ENCODE measurements at regions not wholly inside any gene's neighbourhood (a gene's known extent, or its start where the extent isn't known, plus 50 kb on each side); places are given as distances from the start of the nearest gene placed in this dataset.

DNA sequence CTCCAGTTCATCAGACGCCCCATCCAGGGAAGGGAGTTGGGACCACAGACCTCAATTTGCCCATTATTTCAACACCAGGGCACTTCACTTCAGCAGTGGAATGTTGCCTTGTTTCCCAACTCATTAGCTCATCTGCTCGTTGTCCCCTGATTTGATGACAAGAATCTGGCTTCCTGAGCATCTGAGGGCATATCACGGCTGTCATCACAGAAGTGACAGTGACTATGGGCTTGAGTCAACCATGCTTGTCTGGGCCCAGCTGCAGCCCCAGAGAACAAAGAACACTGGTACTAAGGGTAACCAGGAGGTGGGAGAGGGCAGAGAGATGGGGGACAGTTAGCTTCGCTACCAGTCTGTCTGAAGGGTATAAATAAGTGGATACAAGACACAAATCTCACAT, 266.0 kb upstream of the SDK2 start:
- H3K79me2 ChIP-seq (ENCODE audit: control insufficient read depth, insufficient read depth, low read length): no peaks in the 10 kb centered on the region
- intact Hi-C loops (cut with micrococcal nuclease): no loop called here
- H3K9me3 Mint-ChIP-seq (ENCODE audit: insufficient read depth): peaks cover 2% of the 10 kb centered on the region
- WGBS (ENCODE audit: insufficient coverage): 79% methylated on average over 3 of the region's 4 CpGs
- no peak overlapping the region for H2AFZ ChIP-seq (ENCODE audit: insufficient read depth, low read depth, low read length, poor library complexity, severe bottlenecking)
- ChIA-PET POLR2A (no interaction called here), CTCF (no interaction called here)
- no peaks in the 10 kb centered on the region for H4K20me1 ChIP-seq (ENCODE audit: control insufficient read depth, insufficient read depth, low read length, poor library complexity, severe bottlenecking)
- H3K27ac ChIP-seq (ENCODE audit: low read length in 2 of 2): no peak overlapping the region
- H3K4me3 ChIP-seq (ENCODE audit: control extremely low read depth in 1 of 5, extremely low read depth in 1 of 5, insufficient read depth in 1 of 5, low read depth in 2 of 5, low read length in 4 of 5): no peak overlapping the region
- H3K4me3 Mint-ChIP-seq: no peak overlapping the region
- no peak overlapping the region for H3K4me2 ChIP-seq (replicated peaks; ENCODE audit: low read depth, low read length, poor library complexity, severe bottlenecking)
- DNase-seq (no peak), ATAC-seq (ENCODE audit: low read depth) (no peak)
- no peak overlapping the region for H3K27ac Mint-ChIP-seq
- H3K9ac ChIP-seq (ENCODE audit: low read length): no peak overlapping the region
- no peaks in the 10 kb centered on the region for H3K36me3 ChIP-seq (replicated peaks in 1 of 2; ENCODE audit: control extremely low read depth in 1 of 2, control insufficient read depth in 1 of 2, extremely low read depth in 1 of 2, insufficient read depth in 2 of 2, low read length in 1 of 2)
- H3K27me3 ChIP-seq (replicated peaks in 1 of 4; ENCODE audit: control extremely low read depth in 1 of 4, control insufficient read depth in 3 of 4, insufficient read depth in 4 of 4, low read length in 3 of 4): peaks cover 0 to 10% (median 4%) of the 10 kb centered on the region in 4 experiments
- peaks cover 48% of the 10 kb centered on the region for H3K27me3 Mint-ChIP-seq
- H3K9me3 ChIP-seq (ENCODE audit: control extremely low read depth in 1 of 3, control insufficient read depth in 2 of 3, insufficient read depth in 1 of 3, low read length in 2 of 3): peaks cover 0 to 12% (median 5%) of the 10 kb centered on the region in 3 donors
- H3K4me1 ChIP-seq (ENCODE audit: control insufficient read depth in 2 of 2, insufficient read depth in 2 of 2, low read length in 2 of 2): no peaks in the 10 kb centered on the region
- H3K4me1 Mint-ChIP-seq: no peaks in the 10 kb centered on the region
- TF ChIP-seq EZH2 (IDR thresholded peaks at IDR 0.05; ENCODE audit: borderline replicate concordance, insufficient read depth, low read depth, low read length, poor library complexity, severe bottlenecking): no peak
- TF ChIP-seq, protein P1, sequence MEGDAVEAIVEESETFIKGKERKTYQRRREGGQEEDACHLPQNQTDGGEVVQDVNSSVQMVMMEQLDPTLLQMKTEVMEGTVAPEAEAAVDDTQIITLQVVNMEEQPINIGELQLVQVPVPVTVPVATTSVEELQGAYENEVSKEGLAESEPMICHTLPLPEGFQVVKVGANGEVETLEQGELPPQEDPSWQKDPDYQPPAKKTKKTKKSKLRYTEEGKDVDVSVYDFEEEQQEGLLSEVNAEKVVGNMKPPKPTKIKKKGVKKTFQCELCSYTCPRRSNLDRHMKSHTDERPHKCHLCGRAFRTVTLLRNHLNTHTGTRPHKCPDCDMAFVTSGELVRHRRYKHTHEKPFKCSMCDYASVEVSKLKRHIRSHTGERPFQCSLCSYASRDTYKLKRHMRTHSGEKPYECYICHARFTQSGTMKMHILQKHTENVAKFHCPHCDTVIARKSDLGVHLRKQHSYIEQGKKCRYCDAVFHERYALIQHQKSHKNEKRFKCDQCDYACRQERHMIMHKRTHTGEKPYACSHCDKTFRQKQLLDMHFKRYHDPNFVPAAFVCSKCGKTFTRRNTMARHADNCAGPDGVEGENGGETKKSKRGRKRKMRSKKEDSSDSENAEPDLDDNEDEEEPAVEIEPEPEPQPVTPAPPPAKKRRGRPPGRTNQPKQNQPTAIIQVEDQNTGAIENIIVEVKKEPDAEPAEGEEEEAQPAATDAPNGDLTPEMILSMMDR (IDR thresholded peaks at IDR 0.05): no peak

DNA sequence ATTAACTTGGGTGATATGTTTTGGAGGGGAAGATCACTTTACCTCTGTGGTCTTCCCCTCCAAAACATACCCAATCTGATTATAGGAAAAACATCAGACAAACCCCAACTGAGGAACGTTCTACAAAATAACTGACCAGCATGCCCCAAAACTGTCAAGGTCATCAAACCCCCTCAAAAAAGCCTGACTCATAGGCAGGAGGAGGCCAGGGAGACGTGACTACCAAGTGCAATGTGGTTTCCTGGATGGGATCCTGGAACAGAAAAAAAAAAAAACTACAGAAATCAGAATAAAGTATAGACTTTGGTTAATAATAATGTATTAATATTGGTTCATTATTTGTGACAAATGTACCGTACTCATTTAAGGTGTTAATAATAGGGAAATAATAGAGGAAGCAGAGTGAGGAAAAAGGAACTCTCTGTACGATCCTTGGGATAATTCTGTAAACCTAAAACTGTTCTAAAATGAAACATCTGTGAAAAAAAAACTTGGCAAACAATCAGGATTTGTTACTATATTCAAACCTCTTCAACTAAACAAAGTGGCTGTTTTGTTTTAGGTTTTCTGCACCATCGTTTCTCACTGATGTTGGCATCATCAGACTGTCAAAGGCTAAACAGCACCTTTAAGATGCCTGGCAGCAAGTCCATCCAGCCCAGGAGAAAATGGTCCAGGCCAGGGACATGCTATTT, 266.7 kb upstream of the SDK2 start:
- H2AFZ ChIP-seq (ENCODE audit: insufficient read depth, low read depth, low read length, poor library complexity, severe bottlenecking): no peak overlapping the region
- ATAC-seq (ENCODE audit: low read depth) (no peak), DNase-seq (no peak)
- intact Hi-C loops (cut with micrococcal nuclease): no loop called here
- TF ChIP-seq EZH2 (IDR thresholded peaks at IDR 0.05; ENCODE audit: borderline replicate concordance, insufficient read depth, low read depth, low read length, poor library complexity, severe bottlenecking): no peak
- TF ChIP-seq, protein P1 (IDR thresholded peaks at IDR 0.05): no peak
- peaks cover 46% of the 10 kb centered on the region for H3K27me3 Mint-ChIP-seq
- no peak overlapping the region for H3K27ac Mint-ChIP-seq
- H3K9me3 ChIP-seq (ENCODE audit: control extremely low read depth in 1 of 3, control insufficient read depth in 2 of 3, insufficient read depth in 1 of 3, low read length in 2 of 3): peaks cover 0 to 12% (median 6%) of the 10 kb centered on the region in 3 donors
- ChIA-PET POLR2A (no interaction called here), CTCF (no interaction called here)
- H3K27ac ChIP-seq (ENCODE audit: low read length in 2 of 2): no peak overlapping the region
- no peaks in the 10 kb centered on the region for H3K4me1 Mint-ChIP-seq
- no peaks in the 10 kb centered on the region for H3K4me1 ChIP-seq (ENCODE audit: control insufficient read depth in 2 of 2, insufficient read depth in 2 of 2, low read length in 2 of 2)
- no peak overlapping the region for H3K4me2 ChIP-seq (replicated peaks; ENCODE audit: low read depth, low read length, poor library complexity, severe bottlenecking)
- peaks cover 4% of the 10 kb centered on the region for H3K9me3 Mint-ChIP-seq (ENCODE audit: insufficient read depth)
- WGBS (ENCODE audit: insufficient coverage): 86% methylated on average over 1 of the region's 5 CpGs
- H4K20me1 ChIP-seq (ENCODE audit: control insufficient read depth, insufficient read depth, low read length, poor library complexity, severe bottlenecking): no peaks in the 10 kb centered on the region
- H3K27me3 ChIP-seq (replicated peaks in 1 of 4; ENCODE audit: control extremely low read depth in 1 of 4, control insufficient read depth in 3 of 4, insufficient read depth in 4 of 4, low read length in 3 of 4): peaks cover 0 to 10% (median 4%) of the 10 kb centered on the region in 4 experiments
- H3K79me2 ChIP-seq (ENCODE audit: control insufficient read depth, insufficient read depth, low read length): no peaks in the 10 kb centered on the region
- H3K4me3 ChIP-seq (ENCODE audit: control extremely low read depth in 1 of 5, extremely low read depth in 1 of 5, insufficient read depth in 1 of 5, low read depth in 2 of 5, low read length in 4 of 5): no peak overlapping the region
- no peak overlapping the region for H3K9ac ChIP-seq (ENCODE audit: low read length)
- H3K4me3 Mint-ChIP-seq: no peak overlapping the region
- H3K36me3 ChIP-seq (replicated peaks in 1 of 2; ENCODE audit: control extremely low read depth in 1 of 2, control insufficient read depth in 1 of 2, extremely low read depth in 1 of 2, insufficient read depth in 2 of 2, low read length in 1 of 2): no peaks in the 10 kb centered on the region

Data from B cell (primary cell).